T-helper 17 cell (primary cell): ENCODE measurements at regions not wholly inside any gene's neighbourhood (a gene's known extent, or its start where the extent isn't known, plus 50 kb on each side); places are given as distances from the start of the nearest gene placed in this dataset.
"Not testable (repeated sequence)": the region's sequence is repeated elsewhere in the genome, so short reads cannot be mapped to it uniquely, and the experiment has no call there.

Experiments used
- ATAC-seq: fragments of 150-1000 bp; cut with Tn5 transposase; 2 replicates; pipeline ENCODE4 v1.10.0; 2021; ENCODE audit warnings: mild to moderate bottlenecking, moderate library complexity
- DNase-seq, 3 donors: peaks; one replicate each; pipeline versions ENCODE4 v3.0.0 to v3.0.0-alpha.2; 2020 to 2021
- H3K9me3 ChIP-seq: one replicate; pipeline ENCODE4 v1.7.0; 2013; ENCODE audit warnings: low read length, mild to moderate bottlenecking; ENCODE audit not compliant: control insufficient read depth, poor library complexity, severe bottlenecking
- H3K27ac Mint-ChIP-seq: one replicate; pipeline ENCODE4 v1.8.0; 2022; ENCODE audit warnings: mild to moderate bottlenecking, moderate library complexity, mixed read lengths
- H3K27me3 Mint-ChIP-seq: one replicate; pipeline ENCODE4 v1.8.0; 2022; ENCODE audit warnings: mixed read lengths
- H3K36me3 Mint-ChIP-seq: one replicate; pipeline ENCODE4 v1.8.0; 2022; ENCODE audit warnings: low read depth, mixed read lengths
- H3K4me1 Mint-ChIP-seq: one replicate; pipeline ENCODE4 v1.8.0; 2022; ENCODE audit warnings: mild to moderate bottlenecking, mixed read lengths
- H3K4me3 Mint-ChIP-seq: one replicate; pipeline ENCODE4 v1.8.0; 2022; ENCODE audit warnings: mild to moderate bottlenecking, moderate library complexity, mixed read lengths

GRCh38 chr20:5492937-5493336, 117.9 kb downstream of the GPCPD1 start:
- ATAC-seq (no peak), DNase-seq (no peak)
- Mint-ChIP-seq H3K27me3 (peaks cover 30% of the 10 kb centered on the region), H3K4me1 (no peaks in the 10 kb centered on the region), H3K4me3 (no peak overlapping the region), H3K36me3 (no peaks in the 10 kb centered on the region), H3K27ac (no peak overlapping the region)
- no peaks in the 10 kb centered on the region for H3K9me3 ChIP-seq

GRCh38 chr20:5491455-5491854, 119.4 kb downstream of the GPCPD1 start:
- DNase-seq, result no peak
- no peak overlapping the region for H3K27ac Mint-ChIP-seq
- no peak overlapping the region for H3K4me3 Mint-ChIP-seq
- H3K36me3 Mint-ChIP-seq, result no peaks in the 10 kb centered on the region
- no peak for ATAC-seq
- no peaks in the 10 kb centered on the region for H3K9me3 ChIP-seq
- H3K27me3 Mint-ChIP-seq, result peaks cover 38% of the 10 kb centered on the region
- peaks cover 6% of the 10 kb centered on the region for H3K4me1 Mint-ChIP-seq

- H3K27me3 Mint-ChIP-seq, result peaks cover 57% of the 10 kb centered on the region
- H3K9me3 ChIP-seq, result no peaks in the 10 kb centered on the region
- H3K36me3 Mint-ChIP-seq, result no peaks in the 10 kb centered on the region
- no peak overlapping the region for H3K27ac Mint-ChIP-seq
- ATAC-seq, result no peak
- H3K4me3 Mint-ChIP-seq, result no peak overlapping the region
- peaks cover 6% of the 10 kb centered on the region for H3K4me1 Mint-ChIP-seq
- no peak for DNase-seq
These were observed 121.2 kb downstream of the GPCPD1 start for GRCh38 chr20:5489601-5490000.

- H3K36me3 Mint-ChIP-seq, result peaks cover 1% of the 10 kb centered on the region
- H3K4me1 Mint-ChIP-seq, result peaks cover 6% of the 10 kb centered on the region
- H3K27ac Mint-ChIP-seq, result no peak overlapping the region
- H3K4me3 Mint-ChIP-seq, result no peak overlapping the region
- no peaks in the 10 kb centered on the region for H3K9me3 ChIP-seq
- no peak for DNase-seq
- no peak for ATAC-seq
- peaks cover 58% of the 10 kb centered on the region for H3K27me3 Mint-ChIP-seq
These were observed 122.0 kb downstream of the GPCPD1 start for GRCh38 chr20:5488823-5489222.

GRCh38 chr20:5486377-5487054, 124.3 kb downstream of the GPCPD1 start:
- no peak overlapping the region for H3K4me3 Mint-ChIP-seq
- peaks cover 2% of the 10 kb centered on the region for H3K36me3 Mint-ChIP-seq
- peaks cover 6% of the 10 kb centered on the region for H3K4me1 Mint-ChIP-seq
- H3K27ac Mint-ChIP-seq, result no peak overlapping the region
- H3K27me3 Mint-ChIP-seq, result peaks cover 50% of the 10 kb centered on the region
- H3K9me3 ChIP-seq, result no peaks in the 10 kb centered on the region
- DNase-seq, result no peak
- ATAC-seq, result no peak

GRCh38 chr20:5484926-5485325, 125.9 kb downstream of the GPCPD1 start:
- Mint-ChIP-seq H3K4me1 (peaks cover 6% of the 10 kb centered on the region), H3K36me3 (peaks cover 2% of the 10 kb centered on the region), H3K4me3 (no peak overlapping the region), H3K27me3 (peaks cover 50% of the 10 kb centered on the region), H3K27ac (peak overlapping the region; percentile 60)
- no peaks in the 10 kb centered on the region for H3K9me3 ChIP-seq
- ATAC-seq (no peak), DNase-seq (no peak)

GRCh38 chr20:5484346-5484745, 126.5 kb downstream of the GPCPD1 start:
- DNase-seq (no peak), ATAC-seq (no peak)
- H3K9me3 ChIP-seq, result no peaks in the 10 kb centered on the region
- peaks cover 50% of the 10 kb centered on the region for H3K27me3 Mint-ChIP-seq
- H3K4me3 Mint-ChIP-seq, result no peak overlapping the region
- H3K27ac Mint-ChIP-seq, result no peak overlapping the region
- H3K36me3 Mint-ChIP-seq, result peaks cover 2% of the 10 kb centered on the region
- peaks cover 6% of the 10 kb centered on the region for H3K4me1 Mint-ChIP-seq

GRCh38 chr20:5482791-5483190, 128.0 kb downstream of the GPCPD1 start:
- H3K9me3 ChIP-seq, result no peaks in the 10 kb centered on the region
- H3K4me1 Mint-ChIP-seq, result peaks cover 6% of the 10 kb centered on the region
- ATAC-seq, result no peak
- H3K27me3 Mint-ChIP-seq, result peaks cover 42% of the 10 kb centered on the region
- DNase-seq, result no peak
- H3K36me3 Mint-ChIP-seq, result peaks cover 2% of the 10 kb centered on the region
- H3K4me3 Mint-ChIP-seq, result no peak overlapping the region
- H3K27ac Mint-ChIP-seq, result no peak overlapping the region

GRCh38 chr20:5481872-5482271, 128.9 kb downstream of the GPCPD1 start:
- H3K27ac Mint-ChIP-seq, result no peak overlapping the region
- H3K27me3 Mint-ChIP-seq, result peaks cover 33% of the 10 kb centered on the region
- no peak overlapping the region for H3K4me3 Mint-ChIP-seq
- ATAC-seq (no peak), DNase-seq (no peak)
- H3K9me3 ChIP-seq, result no peaks in the 10 kb centered on the region
- peaks cover 2% of the 10 kb centered on the region for H3K36me3 Mint-ChIP-seq
- H3K4me1 Mint-ChIP-seq, result peaks cover 3% of the 10 kb centered on the region

- Mint-ChIP-seq H3K27ac (no peak overlapping the region), H3K27me3 (peaks cover 24% of the 10 kb centered on the region), H3K36me3 (peaks cover 2% of the 10 kb centered on the region), H3K4me1 (no peaks in the 10 kb centered on the region), H3K4me3 (no peak overlapping the region)
- ATAC-seq, result no peak
- no peak for DNase-seq
- H3K9me3 ChIP-seq, result no peaks in the 10 kb centered on the region
These were observed 129.8 kb downstream of the GPCPD1 start for GRCh38 chr20:5480824-5481600.

- no peak for ATAC-seq
These were observed 135.9 kb downstream of the GPCPD1 start for GRCh38 chr20:5474646-5475550.

GRCh38 chr20:5471866-5472265, 138.9 kb downstream of the GPCPD1 start:
- not testable (repeated sequence) for DNase-seq, H3K4me3 Mint-ChIP-seq, H3K4me1 Mint-ChIP-seq

More at GRCh38 chr20:5474646-5475550, 135.9 kb downstream of the GPCPD1 start:
- no peak overlapping the region for H3K27ac Mint-ChIP-seq
- H3K4me3 Mint-ChIP-seq, result no peak overlapping the region
- peaks cover 11% of the 10 kb centered on the region for H3K27me3 Mint-ChIP-seq
- no peaks in the 10 kb centered on the region for H3K9me3 ChIP-seq
- no peaks in the 10 kb centered on the region for H3K4me1 Mint-ChIP-seq
- no peak for DNase-seq
- no peaks in the 10 kb centered on the region for H3K36me3 Mint-ChIP-seq

GRCh38 chr20:5471368-5471767, 139.4 kb downstream of the GPCPD1 start:
- H3K4me3 Mint-ChIP-seq, result no peak overlapping the region
- H3K27ac Mint-ChIP-seq, result no peak overlapping the region
- H3K9me3 ChIP-seq, result no peaks in the 10 kb centered on the region
- H3K4me1 Mint-ChIP-seq, result no peaks in the 10 kb centered on the region
- no peak for ATAC-seq
- H3K27me3 Mint-ChIP-seq, result peaks cover 31% of the 10 kb centered on the region
- no peak for DNase-seq
- H3K36me3 Mint-ChIP-seq, result no peaks in the 10 kb centered on the region

More at GRCh38 chr20:5471866-5472265, 138.9 kb downstream of the GPCPD1 start:
- not testable (repeated sequence) for H3K36me3 Mint-ChIP-seq, H3K9me3 ChIP-seq, ATAC-seq, H3K27ac Mint-ChIP-seq
- H3K27me3 Mint-ChIP-seq, result peaks cover 28% of the 10 kb centered on the region
